Stomach (tissue), 8 donors: ENCODE measurements at regions not wholly inside any gene's neighbourhood (a gene's known extent, or its start where the extent isn't known, plus 50 kb on each side); places are given as distances from the start of the nearest gene placed in this dataset.
"Not testable (repeated sequence)": the region's sequence is repeated elsewhere in the genome, so short reads cannot be mapped to it uniquely, and the experiment has no call there.

Source experiments
- DNase-seq, 2 donors: peaks; one replicate each; pipeline versions ENCODE4 v3.0.0 to v3.0.0-alpha.2; 2013 to 2019
- H3K27ac ChIP-seq, 5 donors: fragments of 200-600 bp in 4 of 5; sonication (generic) in 4 of 5; one replicate each; pipeline ENCODE4 v1.5.1; 2013 to 2019; ENCODE audit warnings: mild to moderate bottlenecking in 1 of 5, moderate library complexity in 1 of 5
- H3K27me3 ChIP-seq, 3 donors: fragments of 200-600 bp; sonication (generic); one replicate each; pipeline ENCODE4 v1.5.1; 2017 to 2019; ENCODE audit warnings: mixed run types in 1 of 3
- H3K36me3 ChIP-seq, 4 donors: fragments of 200-600 bp; sonication (generic); 1 replicate in 3 of 4; 2 replicates in 1 of 4; pipeline ENCODE4 v1.5.1; 2016 to 2019
- H3K4me1 ChIP-seq, 4 donors: fragments of 200-600 bp; sonication (generic); one replicate each; pipeline ENCODE4 v1.5.1; 2016 to 2019
- H3K4me3 ChIP-seq, 4 donors: fragments of 200-600 bp; sonication (generic) in 3 of 4; one replicate each; pipeline ENCODE4 v1.5.1; 2016 to 2019; ENCODE audit warnings: mild to moderate bottlenecking in 1 of 4
- H3K9me3 ChIP-seq, 4 donors: fragments of 200-600 bp; sonication (generic); one replicate each; pipeline ENCODE4 v1.5.1; 2016 to 2019
- CTCF ChIP-seq, 7 experiments: fragments of 450-650 bp in 4 of 7; fragments of 200-600 bp in 3 of 7; sonication (generic) in 3 of 7; IDR thresholded peaks; one replicate each; pipeline ENCODE4 v1.5.1; 2016 to 2019; ENCODE audit warnings: antibody characterized with exemption in 7 of 7, control low read depth in 2 of 7, mild to moderate bottlenecking in 1 of 7
- EP300 ChIP-seq: sonication (generic); formaldehyde crosslinking; IDR thresholded peaks from one replicate; pipeline ENCODE4 v1.6.1; 2017; ENCODE audit warnings: antibody characterized with exemption
- POLR2A ChIP-seq, 4 donors: fragments of 450-650 bp; IDR thresholded peaks; one replicate each; pipeline ENCODE4 v1.6.1; 2016; ENCODE audit warnings: antibody characterized with exemption in 4 of 4, control low read depth in 2 of 4, mild to moderate bottlenecking in 1 of 4, moderate library complexity in 1 of 4
- POLR2AphosphoS5 ChIP-seq, 3 donors: sonication (generic); formaldehyde crosslinking; IDR thresholded peaks; one replicate each; pipeline ENCODE4 v1.6.1; 2016; ENCODE audit warnings: antibody characterized with exemption in 3 of 3
- WGBS, 5 donors: extraction: QIAGEN DNeasy Blood & Tissue Kit in 3 of 5; methylation state at CpG; one replicate each; pipeline versions ENCODE4 v1.1.5 to v1.1.7; 2013 to 2018; 5-methylcytosine and 5-hydroxymethylcytosine counted together
- intact Hi-C: fragments of 100-400 bp; cut with DNase I; formaldehyde crosslinking; loops from one replicate; pipeline ENCODE4 v1.15.1; 2023; ENCODE audit warnings: low total_unique reads
- donor health status: healthy with polysubstance abuse.
- donor health status: Bipolar disorder and iron deficiency.
- donor health status: healthy.

- 87 to 92% (median 90%) methylated on average over 4 of the region's 4 CpGs for WGBS, 5 donors
Observed at GRCh38 chr14:86766469-86766868, 1226.5 kb downstream of the GALC start.

GRCh38 chr14:86761611-86762010, 1231.4 kb downstream of the GALC start:
- no peak for DNase-seq

More at GRCh38 chr14:86766469-86766868, 1226.5 kb downstream of the GALC start:
- H3K4me3 ChIP-seq: no peak overlapping the region
- no peak for DNase-seq
- H3K4me1 ChIP-seq: no peaks in the 10 kb centered on the region
- intact Hi-C loops: no loop called here
- TF ChIP-seq POLR2A (IDR thresholded peaks at IDR 0.05) (no peak), CTCF (IDR thresholded peaks at IDR 0.05) (no peak), POLR2AphosphoS5 (IDR thresholded peaks at IDR 0.05) (no peak)
- no peaks in the 10 kb centered on the region for H3K36me3 ChIP-seq
- no peaks in the 10 kb centered on the region for H3K9me3 ChIP-seq
- no peaks in the 10 kb centered on the region for H3K27me3 ChIP-seq
- no peak overlapping the region for H3K27ac ChIP-seq

GRCh38 chr14:86756521-86757190, 1226.7 kb downstream of the FLRT2 start:
- intact Hi-C loops: no loop called here
- no peak for DNase-seq
- WGBS, 5 donors: 65 to 85% (median 82%) methylated on average over 7 of the region's 7 CpGs
- Histone ChIP-seq H3K27me3 (no peaks in the 10 kb centered on the region), H3K4me3 (no peak overlapping the region), H3K36me3 (no peaks in the 10 kb centered on the region), H3K27ac (no peak overlapping the region), H3K4me1 (no peaks in the 10 kb centered on the region), H3K9me3 (peaks cover 0 to 24% (median 20%) of the 10 kb centered on the region in 4 donors)
- TF ChIP-seq CTCF (IDR thresholded peaks at IDR 0.05): no peak
- no peak for TF ChIP-seq POLR2A (IDR thresholded peaks at IDR 0.05)
- no peak for TF ChIP-seq EP300
- TF ChIP-seq POLR2AphosphoS5 (IDR thresholded peaks at IDR 0.05): no peak

More at GRCh38 chr14:86761611-86762010, 1231.4 kb downstream of the GALC start:
- TF ChIP-seq POLR2AphosphoS5 (IDR thresholded peaks at IDR 0.05): no peak
- TF ChIP-seq CTCF (IDR thresholded peaks at IDR 0.05): no peak
- no peak for TF ChIP-seq EP300
- no peak for TF ChIP-seq POLR2A (IDR thresholded peaks at IDR 0.05)
- Histone ChIP-seq H3K36me3 (no peaks in the 10 kb centered on the region), H3K4me3 (no peak overlapping the region), H3K27ac (no peak overlapping the region), H3K4me1 (no peaks in the 10 kb centered on the region), H3K27me3 (no peaks in the 10 kb centered on the region), H3K9me3 (no peaks in the 10 kb centered on the region)
- 84 to 93% (median 91%) methylated on average over 6 of the region's 6 CpGs for WGBS, 5 donors
- intact Hi-C loops: no loop called here

- H3K36me3 ChIP-seq, DNase-seq, H3K27me3 ChIP-seq, H3K27ac ChIP-seq, intact Hi-C loops, H3K4me1 ChIP-seq, H3K4me3 ChIP-seq: not testable (repeated sequence)
- peaks cover 0 to 45% (median 25%) of the 10 kb centered on the region in 4 donors for H3K9me3 ChIP-seq
- 60 to 73% (median 65%) methylated on average over 4 of the region's 4 CpGs for WGBS, 5 donors
Observed at GRCh38 chr14:86750488-86750887, 1220.5 kb downstream of the FLRT2 start.

- Histone ChIP-seq H3K27me3 (no peaks in the 10 kb centered on the region), H3K9me3 (no peaks in the 10 kb centered on the region), H3K4me3 (no peak overlapping the region), H3K36me3 (no peaks in the 10 kb centered on the region), H3K27ac (no peak overlapping the region), H3K4me1 (no peaks in the 10 kb centered on the region)
- no peak for TF ChIP-seq POLR2A (IDR thresholded peaks at IDR 0.05)
- intact Hi-C loops: no loop called here
- no peak for DNase-seq
Observed at GRCh38 chr14:86739761-86740160, 1209.8 kb downstream of the FLRT2 start.

GRCh38 chr14:86731427-86731826, 1201.5 kb downstream of the FLRT2 start:
- H3K36me3 ChIP-seq, H3K4me3 ChIP-seq, H3K9me3 ChIP-seq, DNase-seq, intact Hi-C loops, H3K27me3 ChIP-seq, H3K27ac ChIP-seq, H3K4me1 ChIP-seq: not testable (repeated sequence)
- WGBS, 5 donors: 88 to 94% (median 90%) methylated on average over 2 of the region's 2 CpGs
